Stomach (tissue), 4 donors: ENCODE measurements at regions not wholly inside any gene's neighbourhood (a gene's known extent, or its start where the extent isn't known, plus 50 kb on each side); places are given as distances from the start of the nearest gene placed in this dataset.

ENCODE experiments used
- CTCF ChIP-seq, 7 experiments: fragments of 450-650 bp in 4 of 7; fragments of 200-600 bp in 3 of 7; sonication (generic) in 3 of 7; IDR thresholded peaks; one replicate each; pipeline ENCODE4 v1.5.1; 2016 to 2019; ENCODE audit warnings: antibody characterized with exemption in 7 of 7, control low read depth in 2 of 7, mild to moderate bottlenecking in 1 of 7
- EP300 ChIP-seq: sonication (generic); formaldehyde crosslinking; IDR thresholded peaks from one replicate; pipeline ENCODE4 v1.6.1; 2017; ENCODE audit warnings: antibody characterized with exemption
- POLR2AphosphoS5 ChIP-seq, 3 donors: sonication (generic); formaldehyde crosslinking; IDR thresholded peaks; one replicate each; pipeline ENCODE4 v1.6.1; 2016; ENCODE audit warnings: antibody characterized with exemption in 3 of 3

DNA sequence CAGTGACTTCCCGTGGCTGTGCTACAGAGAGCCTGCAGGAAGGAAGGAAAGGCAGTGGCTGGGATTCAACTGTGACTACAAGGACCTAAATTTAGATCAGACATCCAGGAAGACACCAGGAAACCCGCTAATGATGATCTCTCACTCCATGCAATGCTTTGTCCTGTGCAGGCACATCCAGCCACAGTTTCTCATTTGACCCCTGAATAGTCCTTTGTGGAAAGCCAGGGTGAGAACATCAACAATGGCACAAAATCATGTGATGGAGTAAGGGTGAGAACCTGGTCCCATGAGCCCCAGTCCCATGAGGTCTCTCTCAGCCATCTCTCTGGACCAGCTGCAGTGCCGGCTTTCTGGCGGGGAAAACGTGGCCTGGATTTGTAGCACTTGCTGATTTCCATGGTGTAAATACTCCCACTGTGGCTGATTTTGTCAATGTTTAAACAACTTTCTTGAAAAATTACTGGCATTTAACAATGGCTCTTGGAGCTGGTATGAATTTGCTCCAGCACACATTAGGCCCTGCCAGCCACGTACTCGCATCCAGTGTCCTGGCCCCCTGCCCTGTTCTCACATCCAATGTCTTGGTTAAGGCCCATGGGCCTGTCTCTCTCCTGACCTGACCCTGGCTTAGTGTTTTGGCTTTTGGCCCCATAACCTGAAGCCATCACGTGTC lies 159.0 kb upstream of the HAAO start:
- TF ChIP-seq CTCF (IDR thresholded peaks at IDR 0.05): no peak
- TF ChIP-seq POLR2AphosphoS5 (IDR thresholded peaks at IDR 0.05): peak in 1 of 3 donors; percentile 32
- TF ChIP-seq EP300: no peak
